Activated CD8-positive, alpha-beta T cell treated with anti-CD3 and anti-CD28 coated beads for 36 hours (primary cell): ENCODE measurements at regions not wholly inside any gene's neighbourhood (a gene's known extent, or its start where the extent isn't known, plus 50 kb on each side); places are given as distances from the start of the nearest gene placed in this dataset.

ENCODE experiments used
- ATAC-seq: fragments of 200-7000 bp; cut with Tn5 transposase; one replicate; pipeline ENCODE4 v1.10.0; 2021; ENCODE audit warnings: mild to moderate bottlenecking, moderate library complexity
- CTCF ChIA-PET: fragments of 350-600 bp; sonication (Branson Sonifier 250); formaldehyde crosslinking; loops from one replicate; lab custom pipeline; 2021; ENCODE audit warnings: antibody characterized with exemption; lab: Charles Lee
- POLR2A ChIA-PET: fragments of 350-600 bp; sonication (Branson Sonifier 250); formaldehyde crosslinking; loops from one replicate; lab custom pipeline; 2021; ENCODE audit warnings: antibody characterized with exemption; lab: Charles Lee
- DNase-seq: peaks from one replicate; pipeline ENCODE4 v3.0.0-alpha.2; 2020
- H3K27ac Mint-ChIP-seq: one replicate; pipeline ENCODE4 v1.8.0; 2021; ENCODE audit warnings: mild to moderate bottlenecking, mixed read lengths
- H3K27me3 Mint-ChIP-seq: one replicate; pipeline ENCODE4 v1.8.0; 2021; ENCODE audit warnings: mixed read lengths
- H3K36me3 Mint-ChIP-seq: one replicate; pipeline ENCODE4 v1.8.0; 2021; ENCODE audit warnings: low read depth, mixed read lengths
- H3K4me1 Mint-ChIP-seq: one replicate; pipeline ENCODE4 v1.8.0; 2021; ENCODE audit warnings: low read depth, mixed read lengths
- H3K4me3 Mint-ChIP-seq: one replicate; pipeline ENCODE4 v1.8.0; 2021; ENCODE audit warnings: mild to moderate bottlenecking, moderate library complexity, mixed read lengths
- H3K9me3 Mint-ChIP-seq: one replicate; pipeline ENCODE4 v1.8.0; 2021; ENCODE audit warnings: mixed read lengths
- CTCF ChIP-seq: fragments of 200-600 bp; IDR thresholded peaks from one replicate; pipeline ENCODE4 v1.8.0; 2022; ENCODE audit warnings: antibody characterized with exemption, mild to moderate bottlenecking
- intact Hi-C: fragments of 100-400 bp; cut with micrococcal nuclease; formaldehyde crosslinking; loops from one replicate; pipeline ENCODE4 v1.10.0; 2022

- H3K27me3 Mint-ChIP-seq = no peaks in the 10 kb centered on the region
- no peaks in the 10 kb centered on the region for H3K9me3 Mint-ChIP-seq
- TF ChIP-seq CTCF = no peak
- CTCF ChIA-PET = no interaction called here
- ATAC-seq = no peak
- no peak for DNase-seq
- H3K27ac Mint-ChIP-seq = no peak overlapping the region
- H3K4me3 Mint-ChIP-seq = no peak overlapping the region
- POLR2A ChIA-PET = no interaction called here
- no peaks in the 10 kb centered on the region for H3K36me3 Mint-ChIP-seq
- H3K4me1 Mint-ChIP-seq = no peaks in the 10 kb centered on the region
- intact Hi-C loops = no loop called here
These were observed 361.3 kb upstream of the MMS22L start for GRCh38 chr6:97644353-97644752.

GRCh38 chr6:97645757-97646156 lies 362.7 kb upstream of the MMS22L start:
- ATAC-seq = no peak

GRCh38 chr6:97653076-97653475 lies 370.1 kb upstream of the MMS22L start:
- intact Hi-C loops = no loop called here
- Mint-ChIP-seq H3K4me1 (no peaks in the 10 kb centered on the region), H3K36me3 (no peaks in the 10 kb centered on the region), H3K27me3 (no peaks in the 10 kb centered on the region), H3K9me3 (peaks cover 4% of the 10 kb centered on the region), H3K27ac (no peak overlapping the region), H3K4me3 (no peak overlapping the region)
- POLR2A ChIA-PET = no interaction called here
- no peak for DNase-seq
- no peak for TF ChIP-seq CTCF
- CTCF ChIA-PET = no interaction called here
- ATAC-seq = no peak

More at GRCh38 chr6:97645757-97646156, 362.7 kb upstream of the MMS22L start:
- CTCF ChIA-PET = no interaction called here
- POLR2A ChIA-PET = no interaction called here
- intact Hi-C loops = no loop called here
- Mint-ChIP-seq H3K27me3 (no peaks in the 10 kb centered on the region), H3K9me3 (peaks cover 1% of the 10 kb centered on the region), H3K36me3 (no peaks in the 10 kb centered on the region), H3K4me1 (no peaks in the 10 kb centered on the region), H3K4me3 (no peak overlapping the region), H3K27ac (no peak overlapping the region)
- TF ChIP-seq CTCF = no peak
- DNase-seq = no peak

GRCh38 chr6:97653517-97653916 lies 370.5 kb upstream of the MMS22L start:
- intact Hi-C loops = no loop called here
- peaks cover 4% of the 10 kb centered on the region for H3K9me3 Mint-ChIP-seq
- H3K4me3 Mint-ChIP-seq = no peak overlapping the region
- ChIA-PET CTCF (no interaction called here), POLR2A (no interaction called here)
- H3K27me3 Mint-ChIP-seq = no peaks in the 10 kb centered on the region
- TF ChIP-seq CTCF = no peak
- no peak for DNase-seq
- H3K36me3 Mint-ChIP-seq = no peaks in the 10 kb centered on the region
- ATAC-seq = no peak
- H3K4me1 Mint-ChIP-seq = no peaks in the 10 kb centered on the region
- H3K27ac Mint-ChIP-seq = no peak overlapping the region

- Mint-ChIP-seq H3K36me3 (no peaks in the 10 kb centered on the region), H3K27me3 (no peaks in the 10 kb centered on the region), H3K4me3 (no peak overlapping the region), H3K9me3 (peaks cover 4% of the 10 kb centered on the region), H3K4me1 (no peaks in the 10 kb centered on the region), H3K27ac (no peak overlapping the region)
- TF ChIP-seq CTCF = no peak
- ChIA-PET CTCF (no interaction called here), POLR2A (no interaction called here)
- no peak for ATAC-seq
- intact Hi-C loops = no loop called here
- DNase-seq = no peak
These were observed 371.7 kb upstream of the MMS22L start for GRCh38 chr6:97654674-97655073.
